ENCODE measurements at regions not wholly inside any gene's neighbourhood (a gene's known extent, or its start where the extent isn't known, plus 50 kb on each side); places are given as distances from the start of the nearest gene placed in this dataset.

- DNase-seq (ENCODE audit: low read depth in 1 of 2, low spot score in 1 of 2) = no peak
Measured at GRCh38 chr4:123496421-123496820, 99.8 kb downstream of the SPRY1 start.

- DNase-seq (ENCODE audit: low read depth in 1 of 2, low spot score in 1 of 2) = no peak
Measured at GRCh38 chr4:123497340-123497739, 100.7 kb downstream of the SPRY1 start.

GRCh38 chr4:123501733-123502132, 105.1 kb downstream of the SPRY1 start:
- DNase-seq (ENCODE audit: low read depth in 1 of 2, low spot score in 1 of 2) = no peak

GRCh38 chr4:123503698-123504363, 107.2 kb downstream of the SPRY1 start:
- no peak for DNase-seq (ENCODE audit: low read depth in 1 of 2, low spot score in 1 of 2)

GRCh38 chr4:123505095-123506010, 108.8 kb downstream of the SPRY1 start:
- no peak for DNase-seq (ENCODE audit: low read depth in 1 of 2, low spot score in 1 of 2)

GRCh38 chr4:123506011-123506695, 109.6 kb downstream of the SPRY1 start:
- no peak for DNase-seq (ENCODE audit: low read depth in 1 of 2, low spot score in 1 of 2)

GRCh38 chr4:123507376-123507775, 110.8 kb downstream of the SPRY1 start:
- no peak for DNase-seq (ENCODE audit: low read depth in 1 of 2, low spot score in 1 of 2)

- no peak for DNase-seq (ENCODE audit: low read depth in 1 of 2, low spot score in 1 of 2)
Measured at GRCh38 chr4:123510221-123510620, 113.6 kb downstream of the SPRY1 start.

GRCh38 chr4:123510659-123511058, 114.1 kb downstream of the SPRY1 start:
- no peak for DNase-seq (ENCODE audit: low read depth in 1 of 2, low spot score in 1 of 2)

- DNase-seq (ENCODE audit: low read depth in 1 of 2, low spot score in 1 of 2) = no peak
Measured at GRCh38 chr4:123516576-123516975, 120.0 kb downstream of the SPRY1 start.

- DNase-seq (ENCODE audit: low read depth in 1 of 2, low spot score in 1 of 2) = no peak
Measured at GRCh38 chr4:123517176-123517575, 120.6 kb downstream of the SPRY1 start.

- no peak for DNase-seq (ENCODE audit: low read depth in 1 of 2, low spot score in 1 of 2)
Measured at GRCh38 chr4:123517971-123518370, 121.4 kb downstream of the SPRY1 start.

GRCh38 chr4:123520325-123520724, 123.7 kb downstream of the SPRY1 start:
- no peak for DNase-seq (ENCODE audit: low read depth in 1 of 2, low spot score in 1 of 2)

GRCh38 chr4:123522081-123522480, 125.5 kb downstream of the SPRY1 start:
- DNase-seq (ENCODE audit: low read depth in 1 of 2, low spot score in 1 of 2) = no peak

GRCh38 chr4:123522646-123523045, 126.1 kb downstream of the SPRY1 start:
- DNase-seq (ENCODE audit: low read depth in 1 of 2, low spot score in 1 of 2) = no peak

- DNase-seq (ENCODE audit: low read depth in 1 of 2, low spot score in 1 of 2) = no peak
Measured at GRCh38 chr4:123524958-123525628, 128.5 kb downstream of the SPRY1 start.

- no peak for DNase-seq (ENCODE audit: low read depth in 1 of 2, low spot score in 1 of 2)
Measured at GRCh38 chr4:123526511-123526910, 129.9 kb downstream of the SPRY1 start.

GRCh38 chr4:123528501-123529277, 132.1 kb downstream of the SPRY1 start:
- no peak for DNase-seq (ENCODE audit: low read depth in 1 of 2, low spot score in 1 of 2)

GRCh38 chr4:123529278-123529568, 132.6 kb downstream of the SPRY1 start:
- no peak for DNase-seq (ENCODE audit: low read depth in 1 of 2, low spot score in 1 of 2)

- no peak for DNase-seq (ENCODE audit: low read depth in 1 of 2, low spot score in 1 of 2)
Measured at GRCh38 chr4:123530357-123530756, 133.8 kb downstream of the SPRY1 start.
